ENCODE measurements at regions not wholly inside any gene's neighbourhood (a gene's known extent, or its start where the extent isn't known, plus 50 kb on each side); places are given as distances from the start of the nearest gene placed in this dataset.

- no peaks in the 10 kb centered on the region for H3K9me3 ChIP-seq
- no peak overlapping the region for H3K27ac ChIP-seq
- H3K4me3 ChIP-seq = no peak overlapping the region
- TF ChIP-seq CTCF (IDR thresholded peaks at IDR 0.05) = no peak
- intact Hi-C loops (cut with DNase I; ENCODE audit: low total_unique reads) = no loop called here
- H3K36me3 ChIP-seq = no peaks in the 10 kb centered on the region
- no peak for DNase-seq
- no peaks in the 10 kb centered on the region for H3K4me1 ChIP-seq
- H3K27me3 ChIP-seq = peaks cover 0 to 3% of the 10 kb centered on the region in 2 donors
Measured at GRCh38 chr2:241924069-241924908, 54.8 kb downstream of the RTP5 start.

- intact Hi-C loops (cut with DNase I; ENCODE audit: low total_unique reads) = no loop called here
- no peak for TF ChIP-seq CTCF (IDR thresholded peaks at IDR 0.05)
- Histone ChIP-seq H3K27me3 (peaks cover 0 to 9% of the 10 kb centered on the region in 2 donors), H3K27ac (no peak overlapping the region), H3K4me3 (no peak overlapping the region), H3K4me1 (no peaks in the 10 kb centered on the region), H3K36me3 (no peaks in the 10 kb centered on the region), H3K9me3 (no peaks in the 10 kb centered on the region)
- DNase-seq = no peak
Measured at GRCh38 chr2:241924909-241925250, 55.4 kb downstream of the RTP5 start.

- no peaks in the 10 kb centered on the region for H3K4me1 ChIP-seq
- no peak for TF ChIP-seq CTCF (IDR thresholded peaks at IDR 0.05)
- no peaks in the 10 kb centered on the region for H3K9me3 ChIP-seq
- H3K4me3 ChIP-seq = no peak overlapping the region
- intact Hi-C loops (cut with DNase I; ENCODE audit: low total_unique reads) = no loop called here
- peaks cover 0 to 13% of the 10 kb centered on the region in 2 donors for H3K27me3 ChIP-seq
- H3K27ac ChIP-seq = no peak overlapping the region
- no peak for DNase-seq
- no peaks in the 10 kb centered on the region for H3K36me3 ChIP-seq
Measured at GRCh38 chr2:241925277-241925676, 55.7 kb downstream of the RTP5 start.

- intact Hi-C loops (cut with DNase I; ENCODE audit: low total_unique reads) = no loop called here
Measured at GRCh38 chr2:241925821-241926441, 56.4 kb downstream of the RTP5 start.

GRCh38 chr2:241926541-241927311 lies 57.2 kb downstream of the RTP5 start:
- TF ChIP-seq CTCF (IDR thresholded peaks at IDR 0.05) = no peak
- Histone ChIP-seq H3K4me1 (no peaks in the 10 kb centered on the region), H3K9me3 (no peaks in the 10 kb centered on the region), H3K4me3 (no peak overlapping the region), H3K27me3 (peaks cover 0 to 14% of the 10 kb centered on the region in 2 donors), H3K27ac (no peak overlapping the region), H3K36me3 (no peaks in the 10 kb centered on the region)
- no peak for DNase-seq
- intact Hi-C loops (cut with DNase I; ENCODE audit: low total_unique reads) = no loop called here

More at GRCh38 chr2:241925821-241926441, 56.4 kb downstream of the RTP5 start:
- Histone ChIP-seq H3K4me3 (no peak overlapping the region), H3K27me3 (peaks cover 0 to 14% of the 10 kb centered on the region in 2 donors), H3K36me3 (no peaks in the 10 kb centered on the region), H3K4me1 (no peaks in the 10 kb centered on the region), H3K27ac (no peak overlapping the region), H3K9me3 (no peaks in the 10 kb centered on the region)
- no peak for TF ChIP-seq CTCF (IDR thresholded peaks at IDR 0.05)
- no peak for DNase-seq
